ENCODE measurements at regions not wholly inside any gene's neighbourhood (a gene's known extent, or its start where the extent isn't known, plus 50 kb on each side); places are given as distances from the start of the nearest gene placed in this dataset.

DNA sequence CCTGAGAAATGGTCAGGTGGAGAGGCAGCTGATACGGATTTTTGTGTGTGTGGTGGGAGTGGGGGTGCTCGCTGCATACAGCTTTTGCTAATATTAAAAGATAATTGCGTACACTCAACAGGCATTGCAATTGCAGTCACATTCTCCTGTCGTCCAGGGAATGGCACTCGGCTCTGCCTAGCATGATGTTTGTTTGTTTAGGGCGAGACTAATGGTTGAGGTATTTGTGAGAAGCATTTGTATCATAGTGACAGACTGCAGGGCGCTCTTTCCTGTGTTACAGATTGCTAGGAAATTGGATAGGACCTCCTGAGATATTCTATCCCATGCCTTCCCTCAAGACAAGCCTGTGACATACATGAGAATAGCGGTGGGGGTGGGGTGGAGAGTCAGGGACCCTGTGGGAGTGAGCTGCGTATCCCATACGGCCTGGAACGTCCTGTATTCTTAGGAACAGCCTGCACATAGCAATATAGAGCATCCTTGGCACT lies 207.4 kb downstream of the SOX4 start:
- TF ChIP-seq ZBTB7A (IDR thresholded peaks at IDR 0.05; ENCODE audit: low read depth) (no peak), YY1 (IDR thresholded peaks at IDR 0.05; ENCODE audit: low read depth) (no peak), NFIC (IDR thresholded peaks at IDR 0.05) (no peak), TEAD4 (IDR thresholded peaks at IDR 0.05) (no peak), RAD21 (IDR thresholded peaks at IDR 0.05; ENCODE audit: low read depth) (no peak), CREB1 (IDR thresholded peaks at IDR 0.05; ENCODE audit: low read depth) (no peak)
- TF ChIP-seq, protein P1, sequence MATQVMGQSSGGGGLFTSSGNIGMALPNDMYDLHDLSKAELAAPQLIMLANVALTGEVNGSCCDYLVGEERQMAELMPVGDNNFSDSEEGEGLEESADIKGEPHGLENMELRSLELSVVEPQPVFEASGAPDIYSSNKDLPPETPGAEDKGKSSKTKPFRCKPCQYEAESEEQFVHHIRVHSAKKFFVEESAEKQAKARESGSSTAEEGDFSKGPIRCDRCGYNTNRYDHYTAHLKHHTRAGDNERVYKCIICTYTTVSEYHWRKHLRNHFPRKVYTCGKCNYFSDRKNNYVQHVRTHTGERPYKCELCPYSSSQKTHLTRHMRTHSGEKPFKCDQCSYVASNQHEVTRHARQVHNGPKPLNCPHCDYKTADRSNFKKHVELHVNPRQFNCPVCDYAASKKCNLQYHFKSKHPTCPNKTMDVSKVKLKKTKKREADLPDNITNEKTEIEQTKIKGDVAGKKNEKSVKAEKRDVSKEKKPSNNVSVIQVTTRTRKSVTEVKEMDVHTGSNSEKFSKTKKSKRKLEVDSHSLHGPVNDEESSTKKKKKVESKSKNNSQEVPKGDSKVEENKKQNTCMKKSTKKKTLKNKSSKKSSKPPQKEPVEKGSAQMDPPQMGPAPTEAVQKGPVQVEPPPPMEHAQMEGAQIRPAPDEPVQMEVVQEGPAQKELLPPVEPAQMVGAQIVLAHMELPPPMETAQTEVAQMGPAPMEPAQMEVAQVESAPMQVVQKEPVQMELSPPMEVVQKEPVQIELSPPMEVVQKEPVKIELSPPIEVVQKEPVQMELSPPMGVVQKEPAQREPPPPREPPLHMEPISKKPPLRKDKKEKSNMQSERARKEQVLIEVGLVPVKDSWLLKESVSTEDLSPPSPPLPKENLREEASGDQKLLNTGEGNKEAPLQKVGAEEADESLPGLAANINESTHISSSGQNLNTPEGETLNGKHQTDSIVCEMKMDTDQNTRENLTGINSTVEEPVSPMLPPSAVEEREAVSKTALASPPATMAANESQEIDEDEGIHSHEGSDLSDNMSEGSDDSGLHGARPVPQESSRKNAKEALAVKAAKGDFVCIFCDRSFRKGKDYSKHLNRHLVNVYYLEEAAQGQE (IDR thresholded peaks at IDR 0.05; ENCODE audit: low read depth), result no peak
- TF ChIP-seq, protein P2, sequence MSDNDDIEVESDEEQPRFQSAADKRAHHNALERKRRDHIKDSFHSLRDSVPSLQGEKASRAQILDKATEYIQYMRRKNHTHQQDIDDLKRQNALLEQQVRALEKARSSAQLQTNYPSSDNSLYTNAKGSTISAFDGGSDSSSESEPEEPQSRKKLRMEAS (IDR thresholded peaks at IDR 0.05), result no peak

DNA sequence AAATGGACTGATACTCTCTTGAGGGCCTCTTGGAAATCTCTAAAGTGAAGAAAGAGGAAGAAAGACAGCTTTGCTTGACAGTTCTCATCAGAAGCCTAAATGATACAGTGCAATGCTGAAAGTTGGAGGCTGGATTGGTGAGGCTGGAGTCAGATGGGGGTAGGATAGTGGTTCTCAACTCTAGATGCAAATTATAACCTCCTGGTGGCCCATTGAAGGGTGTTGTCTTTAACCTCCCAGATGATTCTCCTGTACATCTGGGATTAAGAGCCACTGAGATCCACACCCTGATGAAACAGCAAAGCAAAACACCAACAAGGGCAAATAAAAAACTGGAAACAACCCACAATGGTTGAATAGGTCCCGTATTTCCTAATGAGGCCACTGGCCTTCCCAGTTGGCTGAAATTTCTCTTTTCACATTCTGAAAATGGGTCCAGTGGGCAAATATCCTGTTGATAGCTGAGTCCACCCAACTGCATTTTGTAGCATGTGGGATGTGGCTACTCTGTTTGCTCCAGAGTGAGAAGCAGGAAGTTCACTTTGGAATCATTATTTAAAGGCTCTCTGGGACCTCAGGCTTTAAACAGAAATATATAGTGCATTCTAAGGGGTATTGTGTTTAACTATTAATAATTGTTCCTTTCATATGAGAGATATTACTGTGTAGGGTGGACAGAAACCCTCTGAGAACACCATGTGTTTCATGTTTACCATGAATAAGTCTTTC lies 208.1 kb downstream of the SOX4 start:
- TF ChIP-seq CEBPB (IDR thresholded peaks at IDR 0.05) (no peak), FOXM1 (IDR thresholded peaks at IDR 0.05; ENCODE audit: borderline replicate concordance, low read depth) (no peak), RAD21 (IDR thresholded peaks at IDR 0.05; ENCODE audit: low read depth) (no peak), TEAD4 (IDR thresholded peaks at IDR 0.05) (no peak), EGR1 (IDR thresholded peaks at IDR 0.05) (no peak), EP300 (IDR thresholded peaks at IDR 0.05; ENCODE audit: borderline replicate concordance) (no peak)
- TF ChIP-seq, protein P2 (IDR thresholded peaks at IDR 0.05), result no peak
- TF ChIP-seq, protein P1 (IDR thresholded peaks at IDR 0.05; ENCODE audit: low read depth), result no peak

DNA sequence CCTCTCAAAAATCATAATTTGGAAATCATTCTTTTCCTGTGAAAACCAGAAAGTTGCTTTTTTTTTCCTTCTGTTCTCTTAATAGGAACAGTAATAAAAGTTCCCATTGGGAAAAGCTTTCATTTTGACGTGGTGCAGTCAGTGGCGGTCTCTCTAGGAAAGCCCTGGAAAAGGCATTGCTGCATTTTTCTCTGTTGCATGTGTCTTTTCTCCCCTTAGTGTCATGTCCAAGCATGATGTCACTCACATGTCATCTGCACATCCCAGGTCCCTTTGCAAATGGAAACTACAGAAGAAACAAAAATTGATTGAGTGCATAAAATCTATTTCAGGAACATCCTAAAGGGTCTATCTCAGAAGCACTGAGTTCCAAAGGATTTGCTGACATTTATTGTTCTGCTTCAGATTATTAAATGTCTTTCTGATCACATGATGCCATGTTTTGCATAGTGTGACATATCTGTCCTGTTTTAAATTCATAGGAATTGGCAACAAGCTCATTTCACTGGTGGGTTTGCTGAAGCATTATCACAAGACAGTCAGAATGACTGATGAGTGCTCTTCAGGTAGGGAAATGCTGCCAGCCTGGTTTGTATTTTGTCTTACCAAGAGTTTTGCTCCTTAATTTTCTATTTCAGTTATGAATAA lies 208.7 kb downstream of the SOX4 start:
- TF ChIP-seq TAF1 (IDR thresholded peaks at IDR 0.05; ENCODE audit: low read depth) (no peak), NFIC (IDR thresholded peaks at IDR 0.05) (no peak)

DNA sequence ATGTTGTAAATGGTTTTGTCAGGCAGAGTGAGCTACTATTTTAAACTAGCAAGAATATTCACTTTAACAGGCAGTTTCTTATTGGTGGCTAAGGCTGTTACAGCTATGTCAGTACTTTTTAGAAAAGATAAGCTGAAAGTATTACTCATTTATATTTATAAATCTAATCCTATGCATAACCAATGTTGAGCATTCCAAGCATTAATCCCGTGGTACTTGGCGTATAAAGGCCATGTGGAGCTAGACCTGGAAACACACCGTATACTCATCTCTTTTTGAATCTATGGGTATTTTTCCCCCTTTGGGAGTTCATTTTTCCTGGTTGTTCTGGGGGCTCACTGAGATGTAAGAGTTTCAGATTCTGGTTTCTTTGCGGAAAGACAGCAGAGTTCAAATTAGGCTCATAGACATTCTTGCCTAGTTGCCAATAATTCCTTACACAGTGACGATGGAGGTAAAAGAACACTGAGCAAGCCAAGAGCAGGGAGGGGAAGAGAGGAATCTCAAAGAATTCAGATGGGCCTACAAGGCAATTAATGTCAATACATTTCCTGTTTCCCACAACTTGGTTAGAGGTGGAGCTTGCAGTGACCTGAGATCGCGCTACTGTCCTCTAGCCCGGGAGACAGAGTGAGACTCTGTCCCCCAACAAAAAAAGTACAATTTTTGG lies 211.5 kb downstream of the SOX4 start:
- no peak for TF ChIP-seq CREB1 (IDR thresholded peaks at IDR 0.05; ENCODE audit: low read depth)

DNA sequence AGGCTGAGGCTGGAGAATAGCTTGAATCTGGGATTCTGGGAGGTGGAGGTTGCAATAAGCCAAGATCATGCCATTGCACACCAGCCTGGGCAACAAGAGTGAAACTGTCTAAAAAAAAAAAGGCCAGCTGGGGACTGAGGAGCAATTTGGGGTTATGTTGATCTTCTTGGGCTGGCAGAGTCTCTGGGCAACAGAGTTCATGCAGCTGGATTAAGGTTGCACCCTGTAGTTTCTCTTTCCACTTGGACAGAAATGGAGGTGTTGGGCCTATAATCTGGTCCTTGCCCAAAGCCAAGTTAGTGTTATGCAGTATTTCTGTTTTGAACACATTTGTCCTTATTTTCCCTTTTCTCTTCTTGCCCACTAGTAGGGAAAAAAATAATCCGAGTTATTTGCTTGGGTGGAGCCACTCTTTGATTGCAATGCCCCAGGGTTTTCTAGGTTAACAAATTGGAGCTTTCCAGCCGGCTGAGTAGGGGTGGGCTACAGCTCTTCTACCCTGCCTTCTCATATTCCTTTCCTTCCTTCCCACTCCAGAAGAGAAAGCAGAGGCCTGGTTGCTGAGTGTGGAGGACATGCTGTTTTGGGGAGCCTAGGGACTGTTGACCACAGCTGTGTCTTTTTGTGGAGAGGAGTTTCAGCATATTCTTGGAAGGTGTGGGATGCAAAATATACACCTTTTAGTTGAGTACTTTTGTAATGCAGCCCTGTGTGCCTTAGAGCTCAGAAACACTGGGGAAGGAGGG lies 213.9 kb downstream of the SOX4 start:
- TF ChIP-seq EP300 (IDR thresholded peaks at IDR 0.05; ENCODE audit: borderline replicate concordance) (no peak), EGR1 (IDR thresholded peaks at IDR 0.05) (no peak), CREB1 (IDR thresholded peaks at IDR 0.05; ENCODE audit: low read depth) (no peak), NFIC (IDR thresholded peaks at IDR 0.05) (no peak), ZBTB7A (IDR thresholded peaks at IDR 0.05; ENCODE audit: low read depth) (no peak), YY1 (IDR thresholded peaks at IDR 0.05; ENCODE audit: low read depth) (no peak), CEBPB (IDR thresholded peaks at IDR 0.05) (no peak), TEAD4 (IDR thresholded peaks at IDR 0.05) (no peak), TCF12 (IDR thresholded peaks at IDR 0.05; ENCODE audit: low read depth) (no peak), FOXM1 (IDR thresholded peaks at IDR 0.05; ENCODE audit: borderline replicate concordance, low read depth) (no peak), TAF1 (IDR thresholded peaks at IDR 0.05; ENCODE audit: low read depth) (no peak), RAD21 (IDR thresholded peaks at IDR 0.05; ENCODE audit: low read depth) (no peak)
- TF ChIP-seq, protein P2 (IDR thresholded peaks at IDR 0.05), result no peak
- TF ChIP-seq, protein P1 (IDR thresholded peaks at IDR 0.05; ENCODE audit: low read depth), result no peak
- TF ChIP-seq, protein P3, sequence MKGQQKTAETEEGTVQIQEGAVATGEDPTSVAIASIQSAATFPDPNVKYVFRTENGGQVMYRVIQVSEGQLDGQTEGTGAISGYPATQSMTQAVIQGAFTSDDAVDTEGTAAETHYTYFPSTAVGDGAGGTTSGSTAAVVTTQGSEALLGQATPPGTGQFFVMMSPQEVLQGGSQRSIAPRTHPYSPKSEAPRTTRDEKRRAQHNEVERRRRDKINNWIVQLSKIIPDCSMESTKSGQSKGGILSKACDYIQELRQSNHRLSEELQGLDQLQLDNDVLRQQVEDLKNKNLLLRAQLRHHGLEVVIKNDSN (IDR thresholded peaks at IDR 0.05), result no peak
